Spleen (tissue), 7 donors: ENCODE measurements at regions not wholly inside any gene's neighbourhood (a gene's known extent, or its start where the extent isn't known, plus 50 kb on each side); places are given as distances from the start of the nearest gene placed in this dataset.

ENCODE experiments used
- CTCF ChIP-seq, 11 experiments: fragments of 200-600 bp in 7 of 11; fragments of 450-650 bp in 4 of 11; sonication (generic) in 4 of 11; IDR thresholded peaks in 8 of 11; conservative IDR thresholded peaks in 3 of 11; 1 replicate in 7 of 11; 2 replicates in 4 of 11; pipeline versions ENCODE4 v1.4.0 to v1.8.0; 2016 to 2021; ENCODE audit warnings: antibody characterized with exemption in 11 of 11, inconsistent platforms in 4 of 11, mild to moderate bottlenecking in 1 of 11
- POLR2A ChIP-seq, 3 donors: fragments of 450-650 bp; IDR thresholded peaks; one replicate each; pipeline ENCODE4 v1.5.1; 2017; ENCODE audit warnings: antibody characterized with exemption in 3 of 3, mild to moderate bottlenecking in 1 of 3
- POLR2AphosphoS5 ChIP-seq, 3 donors: sonication (generic); formaldehyde crosslinking; IDR thresholded peaks; one replicate each; pipeline ENCODE4 v1.5.1; 2017; ENCODE audit warnings: antibody characterized with exemption in 3 of 3
- donor health status: DM: no; HTN: no; CAD: no; lungs with moderate emphysema.
- donor health status: DM: no; HTN: no; CAD: no.
- donor health status: DM: no; HTN: no; CAD: no.

- TF ChIP-seq POLR2AphosphoS5 (IDR thresholded peaks at IDR 0.05): no peak
- no peak for TF ChIP-seq POLR2A (IDR thresholded peaks at IDR 0.05)
- TF ChIP-seq CTCF (IDR thresholded peaks at IDR 0.05 in 8 of 11, conservative IDR thresholded peaks at IDR 0.05 in 3 of 11): no peak
These were observed 328.7 kb upstream of the FAM98A start for GRCh38 chr2:33927756-33928155.
